Tibial nerve (tissue), 4 donors: ENCODE measurements at regions not wholly inside any gene's neighbourhood (a gene's known extent, or its start where the extent isn't known, plus 50 kb on each side); places are given as distances from the start of the nearest gene placed in this dataset.
"Not testable (repeated sequence)": the region's sequence is repeated elsewhere in the genome, so short reads cannot be mapped to it uniquely, and the experiment has no call there.

Experiments
- DNase-seq, 2 donors: peaks; one replicate each; pipeline ENCODE4 v3.0.0-alpha.2; 2019; ENCODE audit warnings: low spot score in 2 of 2
- H3K27ac ChIP-seq, 4 donors: fragments of 200-600 bp; sonication (generic) in 3 of 4; one replicate each; pipeline ENCODE4 v1.5.1; 2017 to 2019; ENCODE audit warnings: mild to moderate bottlenecking in 1 of 4
- H3K27me3 ChIP-seq, 2 donors: fragments of 200-600 bp; sonication (generic) in 1 of 2; one replicate each; pipeline versions ENCODE4 v1.5.1 to v1.6.0; 2017 to 2019
- H3K36me3 ChIP-seq, 3 donors: fragments of 200-600 bp; sonication (generic); one replicate each; pipeline ENCODE4 v1.5.1; 2018 to 2019
- H3K4me1 ChIP-seq, 4 donors: fragments of 200-600 bp; sonication (generic) in 3 of 4; one replicate each; pipeline ENCODE4 v1.5.1; 2017 to 2019
- H3K4me3 ChIP-seq, 4 donors: fragments of 200-600 bp; sonication (generic) in 3 of 4; one replicate each; pipeline ENCODE4 v1.5.1; 2017 to 2019; ENCODE audit warnings: mild to moderate bottlenecking in 1 of 4, moderate library complexity in 1 of 4
- H3K9me3 ChIP-seq, 4 donors: fragments of 200-600 bp; sonication (generic) in 3 of 4; one replicate each; pipeline ENCODE4 v1.5.1; 2017 to 2019
- EP300 ChIP-seq, 2 donors: sonication (generic); formaldehyde crosslinking; IDR thresholded peaks; one replicate each; pipeline ENCODE4 v1.6.1; 2017; ENCODE audit warnings: antibody characterized with exemption in 2 of 2, mild to moderate bottlenecking in 1 of 2
- POLR2A ChIP-seq, 2 donors: fragments of 450-650 bp; IDR thresholded peaks; one replicate each; pipeline ENCODE4 v1.6.1; 2017; ENCODE audit warnings: antibody characterized with exemption in 2 of 2, mild to moderate bottlenecking in 2 of 2, moderate library complexity in 2 of 2
- WGBS, 2 donors: methylation state at CpG; one replicate each; pipeline ENCODE4 v1.1.5; 2018; 5-methylcytosine and 5-hydroxymethylcytosine counted together
- TF ChIP-seq, protein P1 (sequence below), 5 experiments: fragments of 200-600 bp in 3 of 5; fragments of 450-650 bp in 2 of 5; sonication (generic) in 3 of 5; IDR thresholded peaks; one replicate each; pipeline ENCODE4 v1.5.1; 2016 to 2019; ENCODE audit warnings: antibody characterized with exemption in 5 of 5, mild to moderate bottlenecking in 3 of 5, moderate library complexity in 2 of 5

- no peaks in the 10 kb centered on the region for H3K36me3 ChIP-seq
- TF ChIP-seq, protein P1, sequence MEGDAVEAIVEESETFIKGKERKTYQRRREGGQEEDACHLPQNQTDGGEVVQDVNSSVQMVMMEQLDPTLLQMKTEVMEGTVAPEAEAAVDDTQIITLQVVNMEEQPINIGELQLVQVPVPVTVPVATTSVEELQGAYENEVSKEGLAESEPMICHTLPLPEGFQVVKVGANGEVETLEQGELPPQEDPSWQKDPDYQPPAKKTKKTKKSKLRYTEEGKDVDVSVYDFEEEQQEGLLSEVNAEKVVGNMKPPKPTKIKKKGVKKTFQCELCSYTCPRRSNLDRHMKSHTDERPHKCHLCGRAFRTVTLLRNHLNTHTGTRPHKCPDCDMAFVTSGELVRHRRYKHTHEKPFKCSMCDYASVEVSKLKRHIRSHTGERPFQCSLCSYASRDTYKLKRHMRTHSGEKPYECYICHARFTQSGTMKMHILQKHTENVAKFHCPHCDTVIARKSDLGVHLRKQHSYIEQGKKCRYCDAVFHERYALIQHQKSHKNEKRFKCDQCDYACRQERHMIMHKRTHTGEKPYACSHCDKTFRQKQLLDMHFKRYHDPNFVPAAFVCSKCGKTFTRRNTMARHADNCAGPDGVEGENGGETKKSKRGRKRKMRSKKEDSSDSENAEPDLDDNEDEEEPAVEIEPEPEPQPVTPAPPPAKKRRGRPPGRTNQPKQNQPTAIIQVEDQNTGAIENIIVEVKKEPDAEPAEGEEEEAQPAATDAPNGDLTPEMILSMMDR (IDR thresholded peaks at IDR 0.05): no peak
- TF ChIP-seq POLR2A (IDR thresholded peaks at IDR 0.05) (no peak), EP300 (IDR thresholded peaks at IDR 0.05) (no peak)
- H3K4me3 ChIP-seq: no peak overlapping the region
- no peaks in the 10 kb centered on the region for H3K27me3 ChIP-seq
- H3K4me1 ChIP-seq: no peaks in the 10 kb centered on the region
- no peak overlapping the region for H3K27ac ChIP-seq
- DNase-seq: no peak
- 23 to 31% methylated on average over 2 of the region's 2 CpGs for WGBS, 2 donors
- H3K9me3 ChIP-seq: no peaks in the 10 kb centered on the region
These were observed 1039.3 kb upstream of the FOXG1 start for GRCh38 chr14:27727251-27727770.

- Histone ChIP-seq H3K36me3 (no peaks in the 10 kb centered on the region), H3K27me3 (no peaks in the 10 kb centered on the region), H3K4me1 (no peaks in the 10 kb centered on the region), H3K4me3 (no peak overlapping the region), H3K27ac (no peak overlapping the region), H3K9me3 (no peaks in the 10 kb centered on the region)
- DNase-seq: no peak
- WGBS, 2 donors: 36 to 44% methylated on average over 5 of the region's 5 CpGs
- TF ChIP-seq, protein P1 (IDR thresholded peaks at IDR 0.05): no peak
- TF ChIP-seq POLR2A (IDR thresholded peaks at IDR 0.05) (no peak), EP300 (IDR thresholded peaks at IDR 0.05) (no peak)
These were observed 1036.4 kb upstream of the FOXG1 start for GRCh38 chr14:27730204-27730603.

GRCh38 chr14:27739657-27740156 lies 1026.9 kb upstream of the FOXG1 start:
- no peak for TF ChIP-seq EP300 (IDR thresholded peaks at IDR 0.05)
- TF ChIP-seq, protein P1 (IDR thresholded peaks at IDR 0.05): no peak
- TF ChIP-seq POLR2A (IDR thresholded peaks at IDR 0.05): no peak
- WGBS, 2 donors: 84 to 96% methylated on average over 1 of the region's 1 CpG

DNA sequence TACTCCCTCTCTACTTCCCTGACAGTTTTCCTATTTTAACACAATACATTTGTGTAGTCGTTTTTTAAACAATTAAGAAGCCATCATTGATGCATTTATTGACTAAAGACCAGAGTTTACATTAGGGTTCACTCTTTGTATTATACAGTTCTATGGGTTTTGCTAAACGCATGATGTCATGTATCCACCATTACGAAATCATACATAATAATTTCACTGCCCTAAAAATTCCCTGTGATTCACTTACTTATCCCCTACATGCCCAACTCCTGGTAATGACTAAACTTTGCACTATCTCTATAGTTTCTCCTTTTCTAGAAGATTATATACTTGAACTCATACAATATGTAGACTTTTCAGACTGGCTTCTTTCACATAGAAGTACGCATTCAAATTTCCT lies 1016.5 kb upstream of the FOXG1 start:
- Histone ChIP-seq H3K27me3 (no peaks in the 10 kb centered on the region), H3K27ac (no peak overlapping the region), H3K4me1 (no peaks in the 10 kb centered on the region), H3K36me3 (no peaks in the 10 kb centered on the region), H3K9me3 (no peaks in the 10 kb centered on the region), H3K4me3 (no peak overlapping the region)
- no peak for DNase-seq
- TF ChIP-seq POLR2A (IDR thresholded peaks at IDR 0.05): no peak
- TF ChIP-seq, protein P1 (IDR thresholded peaks at IDR 0.05): no peak
- TF ChIP-seq EP300 (IDR thresholded peaks at IDR 0.05): no peak
- 82 to 83% methylated on average over 4 of the region's 4 CpGs for WGBS, 2 donors

More at GRCh38 chr14:27739657-27740156, 1026.9 kb upstream of the FOXG1 start:
- H3K36me3 ChIP-seq: no peaks in the 10 kb centered on the region
- no peak overlapping the region for H3K27ac ChIP-seq
- H3K27me3 ChIP-seq: no peaks in the 10 kb centered on the region
- no peak for DNase-seq
- no peaks in the 10 kb centered on the region for H3K4me1 ChIP-seq
- no peaks in the 10 kb centered on the region for H3K9me3 ChIP-seq
- H3K4me3 ChIP-seq: no peak overlapping the region

DNA sequence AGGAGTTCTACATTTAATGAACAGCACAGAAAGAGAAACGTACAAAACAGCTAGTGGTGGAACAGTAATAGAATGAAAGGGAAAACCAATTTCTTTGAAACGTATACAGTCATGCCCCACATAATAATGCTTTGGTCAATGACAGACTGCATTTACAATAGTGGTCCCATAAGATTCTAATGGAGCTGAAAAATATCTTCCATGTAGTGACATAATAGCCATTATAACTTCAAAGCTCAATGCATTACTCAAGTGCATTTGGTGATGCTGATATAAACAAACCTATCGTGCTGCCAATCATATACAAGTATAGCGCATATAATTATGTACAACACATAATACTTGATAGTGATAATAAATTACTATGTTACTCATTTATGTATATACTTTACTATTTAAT lies 1008.9 kb upstream of the FOXG1 start:
- H3K4me1 ChIP-seq, DNase-seq, H3K9me3 ChIP-seq, H3K36me3 ChIP-seq, H3K27me3 ChIP-seq, H3K27ac ChIP-seq, H3K4me3 ChIP-seq: not testable (repeated sequence)
- WGBS, 2 donors: 86 to 88% methylated on average over 4 of the region's 4 CpGs

GRCh38 chr14:27760367-27760766 lies 1006.2 kb upstream of the FOXG1 start:
- not testable (repeated sequence) for H3K27me3 ChIP-seq, H3K9me3 ChIP-seq, H3K27ac ChIP-seq, H3K36me3 ChIP-seq, DNase-seq, H3K4me3 ChIP-seq, H3K4me1 ChIP-seq
- 82 to 92% methylated on average over 4 of the region's 4 CpGs for WGBS, 2 donors

- not testable (repeated sequence) for H3K4me1 ChIP-seq, H3K27me3 ChIP-seq, H3K4me3 ChIP-seq, DNase-seq, H3K9me3 ChIP-seq, H3K27ac ChIP-seq, H3K36me3 ChIP-seq
- 43 to 48% methylated on average over 6 of the region's 6 CpGs for WGBS, 2 donors
These were observed 967.2 kb upstream of the FOXG1 start for GRCh38 chr14:27799066-27800028.

DNA sequence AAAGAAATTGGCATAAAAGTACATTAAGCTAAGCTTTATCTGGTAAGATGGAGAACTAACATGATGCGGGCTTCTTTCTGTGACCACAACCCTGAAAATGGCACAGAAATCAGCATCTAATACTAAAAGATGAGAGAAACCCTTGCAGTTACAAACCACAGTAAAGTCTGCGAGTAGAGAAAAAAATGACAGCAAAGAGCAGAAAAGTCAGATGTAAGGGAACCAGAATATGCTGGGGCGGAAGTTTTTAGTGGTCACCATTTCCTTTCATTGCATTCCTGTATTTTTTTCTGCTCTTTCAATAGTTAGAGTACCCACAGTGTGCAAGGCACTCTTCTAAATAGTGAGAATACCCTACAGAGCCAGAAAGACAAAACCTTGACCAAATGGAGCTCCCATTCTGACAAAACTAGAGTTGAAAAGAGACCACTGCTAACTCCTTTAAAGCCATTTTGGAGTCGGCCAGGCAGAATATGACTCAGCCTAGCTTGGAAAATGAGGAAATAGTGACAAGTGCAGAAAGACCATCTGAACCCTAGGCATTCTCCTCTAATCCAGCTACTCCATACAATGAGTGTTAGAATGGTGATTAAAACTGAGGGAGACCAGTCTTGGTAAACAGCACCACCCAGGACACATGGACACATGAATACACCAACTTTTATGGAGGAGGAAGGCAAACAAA lies 948.7 kb upstream of the FOXG1 start:
- not testable (repeated sequence) for H3K4me3 ChIP-seq, H3K9me3 ChIP-seq, H3K36me3 ChIP-seq, H3K4me1 ChIP-seq, DNase-seq, H3K27ac ChIP-seq, H3K27me3 ChIP-seq
- 68 to 79% methylated on average over 4 of the region's 4 CpGs for WGBS, 2 donors
